GM12873 (cell line): ENCODE measurements at regions not wholly inside any gene's neighbourhood (a gene's known extent, or its start where the extent isn't known, plus 50 kb on each side); places are given as distances from the start of the nearest gene placed in this dataset.

ENCODE experiments used
- CTCF ChIP-seq: IDR thresholded peaks from 2 replicates; pipeline ENCODE4 v1.5.1; 2012; ENCODE audit warnings: low read depth, mild to moderate bottlenecking, moderate library complexity, low read length, control low read depth; ENCODE audit not compliant: insufficient read depth; ENCODE audit errors: missing control alignments

DNA sequence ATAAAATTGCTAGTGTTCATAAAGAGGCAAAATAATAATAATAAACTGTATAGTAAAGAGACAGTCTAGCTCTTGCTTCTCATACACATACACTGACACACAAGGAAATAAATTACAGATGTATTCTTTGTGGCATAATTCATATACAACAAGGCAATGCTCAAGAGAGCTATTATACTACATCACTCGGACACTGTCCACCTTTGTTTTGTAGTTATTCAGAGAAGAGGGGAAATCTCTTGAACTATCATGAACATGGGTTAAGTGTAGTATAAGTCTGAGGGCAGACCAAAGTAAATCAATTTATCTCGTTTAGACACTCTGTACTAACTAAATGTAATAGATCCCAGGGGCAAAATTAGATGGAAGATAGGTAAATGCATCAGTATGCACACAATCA, 72.7 kb upstream of the PHIP start:
- TF ChIP-seq CTCF = no peak

DNA sequence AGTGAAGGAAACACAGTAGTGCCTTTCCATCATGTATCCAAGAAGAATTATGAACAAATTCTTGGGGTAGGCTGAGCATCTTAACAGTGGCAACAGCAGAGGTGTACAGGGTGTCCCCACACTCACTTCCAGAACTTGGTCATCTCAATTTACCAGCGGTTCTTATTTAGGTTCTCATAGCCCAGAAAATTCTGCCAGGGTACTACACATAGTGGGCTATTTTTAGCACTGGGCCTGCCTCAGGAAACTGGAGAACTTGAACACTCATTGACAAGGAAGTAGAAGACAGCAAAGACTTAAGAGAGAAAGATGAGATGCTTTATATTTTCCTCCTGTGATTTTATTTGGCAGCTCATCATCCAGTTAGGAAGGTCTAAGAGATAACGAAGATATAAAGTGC, 71.8 kb upstream of the PHIP start:
- TF ChIP-seq CTCF = no peak

- TF ChIP-seq CTCF = no peak
Measured at GRCh38 chr6:79146421-79146820, 68.4 kb upstream of the PHIP start.

GRCh38 chr6:79145301-79145700, 67.2 kb upstream of the PHIP start:
- TF ChIP-seq CTCF = no peak

DNA sequence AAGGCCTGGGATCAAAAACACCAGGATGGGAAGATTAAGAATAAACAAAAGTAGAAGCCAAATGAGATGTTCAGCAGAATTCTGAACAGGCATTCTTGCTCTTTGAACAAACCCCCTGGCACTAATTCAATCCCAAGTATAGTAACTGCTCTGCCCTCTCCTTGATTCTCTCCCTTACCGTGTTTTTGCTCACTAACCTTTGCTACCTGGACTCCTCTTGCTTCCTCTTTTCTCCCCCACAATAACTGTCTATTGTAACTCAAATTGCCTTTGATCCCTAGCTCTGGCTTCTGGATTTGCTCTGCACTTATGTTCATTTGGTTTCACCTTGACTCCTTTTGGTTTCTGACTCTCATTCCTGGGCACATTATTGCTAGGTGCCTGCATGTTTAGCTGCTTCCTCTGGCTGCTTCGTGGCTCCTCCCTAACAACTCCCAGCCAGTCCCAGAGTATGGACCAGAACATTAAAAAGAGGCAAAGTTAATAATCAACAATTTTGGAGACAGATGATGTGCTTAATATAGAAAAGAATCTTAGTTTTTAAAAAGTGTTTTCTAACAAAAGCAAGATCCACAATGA, 65.4 kb upstream of the PHIP start:
- no peak for TF ChIP-seq CTCF

- no peak for TF ChIP-seq CTCF
Measured at GRCh38 chr6:79138146-79138545, 60.1 kb upstream of the PHIP start.

DNA sequence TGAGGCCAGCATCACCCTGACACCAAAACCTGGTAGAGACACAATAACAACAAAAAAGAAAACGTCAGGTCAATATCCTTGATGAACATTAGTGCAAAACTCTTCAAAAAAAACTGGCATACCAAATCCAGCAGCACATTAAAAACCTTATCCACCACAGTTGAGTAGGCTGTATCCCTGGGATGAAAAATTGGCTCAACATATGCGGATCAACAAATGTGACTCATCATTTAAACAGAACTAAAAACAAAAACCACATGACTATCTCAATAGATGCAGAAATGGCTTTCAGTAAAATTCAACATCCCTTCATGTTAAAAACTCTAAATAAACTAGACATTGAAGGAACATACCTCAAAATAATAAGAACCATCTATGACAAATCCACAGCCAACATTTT, 59.6 kb upstream of the PHIP start:
- no peak for TF ChIP-seq CTCF

- no peak for TF ChIP-seq CTCF
Measured at GRCh38 chr6:79135973-79136470, 58.0 kb upstream of the PHIP start.
